ENCODE measurements at regions not wholly inside any gene's neighbourhood (a gene's known extent, or its start where the extent isn't known, plus 50 kb on each side); places are given as distances from the start of the nearest gene placed in this dataset.
"Not testable (repeated sequence)": the region's sequence is repeated elsewhere in the genome, so short reads cannot be mapped to it uniquely, and the experiment has no call there.

- TF ChIP-seq, protein P1, sequence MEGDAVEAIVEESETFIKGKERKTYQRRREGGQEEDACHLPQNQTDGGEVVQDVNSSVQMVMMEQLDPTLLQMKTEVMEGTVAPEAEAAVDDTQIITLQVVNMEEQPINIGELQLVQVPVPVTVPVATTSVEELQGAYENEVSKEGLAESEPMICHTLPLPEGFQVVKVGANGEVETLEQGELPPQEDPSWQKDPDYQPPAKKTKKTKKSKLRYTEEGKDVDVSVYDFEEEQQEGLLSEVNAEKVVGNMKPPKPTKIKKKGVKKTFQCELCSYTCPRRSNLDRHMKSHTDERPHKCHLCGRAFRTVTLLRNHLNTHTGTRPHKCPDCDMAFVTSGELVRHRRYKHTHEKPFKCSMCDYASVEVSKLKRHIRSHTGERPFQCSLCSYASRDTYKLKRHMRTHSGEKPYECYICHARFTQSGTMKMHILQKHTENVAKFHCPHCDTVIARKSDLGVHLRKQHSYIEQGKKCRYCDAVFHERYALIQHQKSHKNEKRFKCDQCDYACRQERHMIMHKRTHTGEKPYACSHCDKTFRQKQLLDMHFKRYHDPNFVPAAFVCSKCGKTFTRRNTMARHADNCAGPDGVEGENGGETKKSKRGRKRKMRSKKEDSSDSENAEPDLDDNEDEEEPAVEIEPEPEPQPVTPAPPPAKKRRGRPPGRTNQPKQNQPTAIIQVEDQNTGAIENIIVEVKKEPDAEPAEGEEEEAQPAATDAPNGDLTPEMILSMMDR (IDR thresholded peaks at IDR 0.05) = no peak
- intact Hi-C loops (cut with DNase I) = no loop called here
- no peak for ATAC-seq
These were observed 122.9 kb downstream of the EMB start for GRCh38 chr5:50318220-50318619.

GRCh38 chr5:50306488-50306887 is 134.6 kb downstream of the EMB start:
- DNase-seq; intact Hi-C loops (cut with DNase I); H3K27ac ChIP-seq; H3K9me3 ChIP-seq; ATAC-seq; H3K27me3 ChIP-seq; H3K36me3 ChIP-seq; H3K4me1 ChIP-seq; H3K4me3 ChIP-seq: not testable (repeated sequence)

More at GRCh38 chr5:50318220-50318619, 122.9 kb downstream of the EMB start:
- Histone ChIP-seq H3K27ac (no peak overlapping the region), H3K9me3 (no peaks in the 10 kb centered on the region), H3K4me1 (no peaks in the 10 kb centered on the region), H3K27me3 (no peaks in the 10 kb centered on the region), H3K36me3 (no peaks in the 10 kb centered on the region), H3K4me3 (no peak overlapping the region)
- no peak for DNase-seq

DNA sequence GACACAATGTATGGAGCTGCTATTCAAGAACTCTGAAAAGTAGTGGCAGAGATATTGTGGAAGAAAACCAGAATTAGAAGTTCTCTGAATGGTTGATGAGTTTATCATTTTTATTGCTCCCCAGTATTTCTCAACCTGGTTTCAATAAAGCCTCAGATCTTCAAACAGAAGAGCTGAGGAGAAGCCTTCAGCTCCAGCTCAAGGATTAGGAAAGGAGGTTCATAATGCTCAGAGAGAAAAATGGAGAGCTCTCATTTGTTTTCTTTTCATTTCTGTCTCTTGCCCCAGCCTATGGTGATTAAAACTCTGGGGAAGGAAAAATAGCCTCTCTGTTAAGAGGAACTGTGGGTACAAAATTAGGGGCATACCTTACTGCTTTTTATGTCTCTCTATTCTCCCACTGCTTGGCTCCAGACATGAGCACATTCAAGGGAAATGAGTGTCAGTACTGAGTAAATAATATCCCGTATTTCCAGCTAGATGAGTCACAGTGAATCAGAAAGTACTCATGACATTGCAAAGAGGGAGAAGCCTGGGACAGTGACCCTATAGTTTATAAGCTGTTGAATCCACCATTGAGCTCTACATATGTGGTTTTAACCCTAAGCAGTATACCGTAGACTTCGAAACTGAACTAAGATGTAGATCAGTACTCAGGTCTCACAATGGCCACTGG is 138.1 kb downstream of the EMB start:
- Histone ChIP-seq H3K27ac (no peak overlapping the region), H3K4me1 (no peaks in the 10 kb centered on the region), H3K9me3 (no peaks in the 10 kb centered on the region), H3K36me3 (no peaks in the 10 kb centered on the region), H3K4me3 (no peak overlapping the region), H3K27me3 (no peaks in the 10 kb centered on the region)
- TF ChIP-seq, protein P1 (IDR thresholded peaks at IDR 0.05) = no peak
- DNase-seq (no peak), ATAC-seq (no peak)
- intact Hi-C loops (cut with DNase I) = no loop called here

DNA sequence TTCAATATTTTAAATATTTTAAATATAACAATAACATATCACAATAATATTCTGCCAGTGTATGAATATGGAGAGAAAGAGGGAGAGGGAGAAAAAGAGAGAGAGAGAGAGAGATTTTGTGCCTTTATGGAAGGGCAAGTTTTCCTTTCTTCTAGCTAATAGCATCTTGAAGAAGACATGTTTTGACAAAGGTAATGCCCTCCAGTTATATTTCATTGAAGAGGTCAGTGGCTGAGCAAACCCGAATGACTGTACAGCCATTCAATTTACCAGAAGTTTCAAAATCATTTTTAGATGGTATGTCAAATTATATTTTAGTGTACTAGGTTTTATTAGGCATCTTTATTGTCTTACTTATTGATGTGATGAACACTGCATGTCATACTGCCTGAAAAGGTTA is 139.3 kb downstream of the EMB start:
- no peak for ATAC-seq
- intact Hi-C loops (cut with DNase I) = no loop called here

GRCh38 chr5:50300878-50301277 is 140.2 kb downstream of the EMB start:
- no peak overlapping the region for H3K27ac ChIP-seq
- TF ChIP-seq, protein P1 (IDR thresholded peaks at IDR 0.05) = no peak
- H3K27me3 ChIP-seq = no peaks in the 10 kb centered on the region
- H3K36me3 ChIP-seq = no peaks in the 10 kb centered on the region
- no peaks in the 10 kb centered on the region for H3K4me1 ChIP-seq
- intact Hi-C loops (cut with DNase I) = no loop called here
- ATAC-seq = no peak
- H3K4me3 ChIP-seq = no peak overlapping the region
- no peaks in the 10 kb centered on the region for H3K9me3 ChIP-seq
- DNase-seq = no peak

More for the DNA sequence above, 139.3 kb downstream of the EMB start:
- H3K4me3 ChIP-seq = no peak overlapping the region
- no peak overlapping the region for H3K27ac ChIP-seq
- H3K4me1 ChIP-seq = no peaks in the 10 kb centered on the region
- TF ChIP-seq, protein P1 (IDR thresholded peaks at IDR 0.05) = no peak
- no peaks in the 10 kb centered on the region for H3K9me3 ChIP-seq
- no peaks in the 10 kb centered on the region for H3K27me3 ChIP-seq
- no peak for DNase-seq
- H3K36me3 ChIP-seq = no peaks in the 10 kb centered on the region

- no peak for ATAC-seq
- TF ChIP-seq, protein P1 (IDR thresholded peaks at IDR 0.05) = no peak
- Histone ChIP-seq H3K27me3 (no peaks in the 10 kb centered on the region), H3K4me1 (no peaks in the 10 kb centered on the region), H3K9me3 (no peaks in the 10 kb centered on the region), H3K27ac (no peak overlapping the region), H3K4me3 (no peak overlapping the region), H3K36me3 (no peaks in the 10 kb centered on the region)
- intact Hi-C loops (cut with DNase I) = no loop called here
- DNase-seq = no peak
These were observed 141.2 kb downstream of the EMB start for GRCh38 chr5:50299896-50300295.
